Prostate gland (tissue), 2 donors: ENCODE measurements at regions not wholly inside any gene's neighbourhood (a gene's known extent, or its start where the extent isn't known, plus 50 kb on each side); places are given as distances from the start of the nearest gene placed in this dataset.
"Not testable (repeated sequence)": the region's sequence is repeated elsewhere in the genome, so short reads cannot be mapped to it uniquely, and the experiment has no call there.

ENCODE experiments used
- DNase-seq: peaks from one replicate; pipeline ENCODE4 v3.0.0-alpha.2; 2019; ENCODE audit warnings: low spot score
- H3K27ac ChIP-seq, 2 donors: fragments of 200-600 bp; sonication (generic); 2 replicates each; pipeline ENCODE4 v1.5.1; 2017 to 2019
- H3K27me3 ChIP-seq: fragments of 200-600 bp; sonication (generic); replicated peaks from 2 replicates; pipeline ENCODE4 v1.5.1; 2019; ENCODE audit not compliant: insufficient read depth
- H3K36me3 ChIP-seq, 2 donors: fragments of 200-600 bp; sonication (generic); 1 replicate in 1 of 2; 2 replicates in 1 of 2; pipeline versions ENCODE4 v1.5.1 to v1.8.1; 2017 to 2019
- H3K4me1 ChIP-seq: fragments of 200-600 bp; sonication (generic); replicated peaks from 2 replicates; pipeline ENCODE4 v1.5.1; 2019
- H3K4me3 ChIP-seq, 2 donors: fragments of 200-600 bp; sonication (generic); 2 replicates each; pipeline ENCODE4 v1.5.1; 2017 to 2019
- H3K9me3 ChIP-seq: fragments of 200-600 bp; sonication (generic); 2 replicates; pipeline ENCODE4 v1.5.1; 2017
- POLR2A ChIP-seq: fragments of 450-650 bp; IDR thresholded peaks from one replicate; pipeline ENCODE4 v1.6.1; 2016; ENCODE audit warnings: antibody characterized with exemption, mild to moderate bottlenecking
- POLR2AphosphoS5 ChIP-seq: sonication (generic); formaldehyde crosslinking; IDR thresholded peaks from one replicate; pipeline ENCODE4 v1.6.1; 2017; ENCODE audit warnings: antibody characterized with exemption
- WGBS: methylation state at CpG from one replicate; pipeline ENCODE4 v1.1.5; 2018; 5-methylcytosine and 5-hydroxymethylcytosine counted together
- intact Hi-C: fragments of 100-400 bp; cut with DNase I; formaldehyde crosslinking; loops from one replicate; pipeline ENCODE4 v1.14.2; 2022
- TF ChIP-seq, protein P1 (sequence below), 4 experiments: fragments of 200-600 bp in 2 of 4; fragments of 450-650 bp in 2 of 4; sonication (generic) in 2 of 4; IDR thresholded peaks; 1 replicate in 3 of 4; 2 replicates in 1 of 4; pipeline ENCODE4 v1.5.1; 2016 to 2019; ENCODE audit warnings: antibody characterized with exemption in 4 of 4, mild to moderate bottlenecking in 2 of 4, moderate library complexity in 2 of 4

DNA sequence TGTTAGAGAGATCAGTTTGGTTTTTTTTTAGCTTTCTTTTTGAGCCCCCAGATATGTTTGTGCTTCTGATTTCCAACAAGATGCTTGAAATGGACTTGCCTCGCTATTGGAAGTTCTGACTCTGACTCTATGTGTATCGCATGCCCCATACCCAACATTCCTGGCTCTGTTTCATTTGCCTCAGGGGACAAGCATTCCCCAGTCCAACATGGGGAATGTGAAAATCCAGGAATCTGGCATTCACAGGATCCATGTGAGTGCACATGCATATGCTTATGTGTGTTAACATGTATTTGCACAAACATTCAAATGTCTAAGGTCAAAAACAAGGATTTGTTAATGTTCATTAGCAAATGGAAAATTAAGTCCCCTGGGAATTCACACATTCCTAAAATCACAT lies 233.9 kb downstream of the TLR4 start:
- H3K27ac ChIP-seq: no peak overlapping the region
- H3K36me3 ChIP-seq: no peaks in the 10 kb centered on the region
- no peak for DNase-seq
- TF ChIP-seq POLR2A: no peak
- no peak for TF ChIP-seq POLR2AphosphoS5
- TF ChIP-seq, protein P1, sequence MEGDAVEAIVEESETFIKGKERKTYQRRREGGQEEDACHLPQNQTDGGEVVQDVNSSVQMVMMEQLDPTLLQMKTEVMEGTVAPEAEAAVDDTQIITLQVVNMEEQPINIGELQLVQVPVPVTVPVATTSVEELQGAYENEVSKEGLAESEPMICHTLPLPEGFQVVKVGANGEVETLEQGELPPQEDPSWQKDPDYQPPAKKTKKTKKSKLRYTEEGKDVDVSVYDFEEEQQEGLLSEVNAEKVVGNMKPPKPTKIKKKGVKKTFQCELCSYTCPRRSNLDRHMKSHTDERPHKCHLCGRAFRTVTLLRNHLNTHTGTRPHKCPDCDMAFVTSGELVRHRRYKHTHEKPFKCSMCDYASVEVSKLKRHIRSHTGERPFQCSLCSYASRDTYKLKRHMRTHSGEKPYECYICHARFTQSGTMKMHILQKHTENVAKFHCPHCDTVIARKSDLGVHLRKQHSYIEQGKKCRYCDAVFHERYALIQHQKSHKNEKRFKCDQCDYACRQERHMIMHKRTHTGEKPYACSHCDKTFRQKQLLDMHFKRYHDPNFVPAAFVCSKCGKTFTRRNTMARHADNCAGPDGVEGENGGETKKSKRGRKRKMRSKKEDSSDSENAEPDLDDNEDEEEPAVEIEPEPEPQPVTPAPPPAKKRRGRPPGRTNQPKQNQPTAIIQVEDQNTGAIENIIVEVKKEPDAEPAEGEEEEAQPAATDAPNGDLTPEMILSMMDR (IDR thresholded peaks at IDR 0.05): no peak
- no peak overlapping the region for H3K4me3 ChIP-seq
- WGBS: 75% methylated on average over 2 of the region's 2 CpGs
- H3K27me3 ChIP-seq: no peaks in the 10 kb centered on the region
- H3K9me3 ChIP-seq: no peaks in the 10 kb centered on the region
- H3K4me1 ChIP-seq: no peaks in the 10 kb centered on the region
- intact Hi-C loops: no loop called here

DNA sequence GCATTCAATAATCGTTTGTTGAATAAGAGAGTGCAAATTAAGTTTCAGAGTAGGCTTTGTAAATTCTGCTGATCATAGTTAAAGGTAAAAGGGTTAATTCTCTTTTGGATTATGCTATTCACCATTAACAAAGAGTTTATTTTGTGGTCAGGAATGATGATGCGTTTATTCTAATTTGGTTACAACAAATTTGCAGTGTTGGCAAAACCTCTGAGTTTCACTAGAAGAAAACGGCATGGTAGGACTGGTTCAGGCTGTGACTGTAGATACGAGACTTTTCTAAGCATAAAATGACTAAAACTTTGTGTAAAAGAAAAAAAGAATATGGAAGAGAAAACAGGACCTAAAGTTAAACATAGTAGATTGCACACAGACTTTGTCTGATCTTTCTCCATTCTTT lies 234.7 kb downstream of the TLR4 start:
- WGBS: 79% methylated on average over 4 of the region's 4 CpGs
- TF ChIP-seq POLR2AphosphoS5 (no peak), POLR2A (no peak)
- TF ChIP-seq, protein P1 (IDR thresholded peaks at IDR 0.05): no peak
- Histone ChIP-seq H3K36me3 (no peaks in the 10 kb centered on the region), H3K4me3 (no peak overlapping the region), H3K27me3 (no peaks in the 10 kb centered on the region), H3K4me1 (no peaks in the 10 kb centered on the region), H3K9me3 (no peaks in the 10 kb centered on the region), H3K27ac (no peak overlapping the region)
- DNase-seq: no peak
- intact Hi-C loops: no loop called here

DNA sequence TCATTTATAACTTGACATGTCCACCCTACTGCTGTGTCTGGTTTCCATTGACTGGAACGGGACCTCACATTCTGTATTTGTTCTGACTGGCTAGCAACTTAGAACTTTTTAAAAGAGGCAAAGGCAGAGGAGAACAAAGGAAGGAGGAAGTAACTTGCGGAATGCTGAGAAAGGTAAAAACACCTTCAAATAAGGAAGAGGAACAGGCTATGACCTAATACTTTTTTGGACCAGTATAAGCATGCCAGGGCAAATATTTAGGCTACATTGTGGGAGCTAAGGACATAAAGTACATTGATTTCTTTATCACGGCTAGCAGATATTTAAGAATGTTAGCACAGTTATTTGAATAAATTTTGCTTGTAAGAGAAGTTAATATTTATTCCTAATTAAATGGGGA lies 240.5 kb downstream of the TLR4 start:
- intact Hi-C loops, H3K27me3 ChIP-seq, H3K36me3 ChIP-seq, H3K4me1 ChIP-seq, H3K4me3 ChIP-seq, H3K9me3 ChIP-seq: not testable (repeated sequence)
- H3K27ac ChIP-seq: peak overlapping the region in 1 of 2 donors; percentile 40
- peak; percentile 21 for DNase-seq
- WGBS: 45% methylated on average over 3 of the region's 3 CpGs
- TF ChIP-seq POLR2AphosphoS5: peak; percentile 56

DNA sequence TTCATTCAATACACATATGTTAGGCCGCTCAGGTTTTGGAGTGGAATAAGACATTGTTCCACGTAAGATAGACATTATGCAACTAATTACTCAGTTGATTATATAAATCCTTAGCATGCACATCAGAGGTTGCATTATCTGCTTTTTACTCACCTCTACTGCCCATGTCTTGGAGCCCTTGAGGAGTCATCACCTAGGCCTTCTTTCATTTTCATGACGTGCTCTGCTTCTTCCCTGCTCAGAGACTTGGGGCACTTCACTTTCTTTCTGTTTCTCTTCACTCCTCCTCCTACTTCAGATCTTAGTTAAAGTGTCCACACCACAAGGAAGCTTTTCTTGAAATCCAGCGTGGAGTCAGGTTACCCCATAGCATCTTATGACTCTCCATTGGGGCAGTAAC lies 241.1 kb downstream of the TLR4 start:
- Histone ChIP-seq H3K27ac (peak overlapping the region in 1 of 2 donors; percentile 52), H3K9me3 (no peaks in the 10 kb centered on the region)

DNA sequence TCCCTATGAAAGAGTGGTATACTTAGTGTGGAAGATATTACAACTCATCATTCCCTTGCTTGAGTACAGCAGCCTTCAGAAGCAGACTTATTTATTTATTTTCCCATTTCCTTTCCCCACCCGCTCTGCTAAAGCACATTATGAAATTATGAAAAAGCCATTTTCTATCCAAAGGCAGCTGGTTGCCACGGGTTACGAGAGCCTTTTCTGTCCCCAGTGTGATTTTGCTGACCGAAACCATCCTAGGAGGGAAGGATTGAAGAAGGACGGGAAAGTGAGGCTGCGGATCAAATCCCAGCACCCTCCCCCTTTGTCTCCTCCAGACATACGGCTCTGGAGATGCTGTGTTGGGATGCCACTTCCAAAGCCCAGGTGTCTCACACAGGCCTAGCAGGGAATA lies 246.9 kb downstream of the TLR4 start:
- H3K4me1 ChIP-seq: no peaks in the 10 kb centered on the region
- TF ChIP-seq, protein P1 (IDR thresholded peaks at IDR 0.05): no peak
- TF ChIP-seq POLR2A: no peak
- no peak for TF ChIP-seq POLR2AphosphoS5
- H3K27me3 ChIP-seq: no peaks in the 10 kb centered on the region
- H3K36me3 ChIP-seq: no peaks in the 10 kb centered on the region
- DNase-seq: no peak
- no peak overlapping the region for H3K4me3 ChIP-seq
- H3K27ac ChIP-seq: no peak overlapping the region
- H3K9me3 ChIP-seq: no peaks in the 10 kb centered on the region
- WGBS: 92% methylated on average over 7 of the region's 7 CpGs
- intact Hi-C loops: no loop called here

More for the DNA sequence above, 241.1 kb downstream of the TLR4 start:
- TF ChIP-seq, protein P1 (IDR thresholded peaks at IDR 0.05): no peak
- TF ChIP-seq POLR2AphosphoS5 (no peak), POLR2A (no peak)
- intact Hi-C loops: no loop called here
- 47% methylated on average over 4 of the region's 4 CpGs for WGBS
- Histone ChIP-seq H3K4me3 (no peak overlapping the region), H3K27me3 (no peaks in the 10 kb centered on the region), H3K4me1 (no peaks in the 10 kb centered on the region), H3K36me3 (no peaks in the 10 kb centered on the region)
- no peak for DNase-seq
